GM21360 (cell line): ENCODE measurements at regions not wholly inside any gene's neighbourhood (a gene's known extent, or its start where the extent isn't known, plus 50 kb on each side); places are given as distances from the start of the nearest gene placed in this dataset.

Experiments used
- ATAC-seq: cut with Tn5 transposase; IDR thresholded peaks from one replicate; pipeline ENCODE4 v1.9.1; 2021; ENCODE audit warnings: mild to moderate bottlenecking, moderate library complexity; ENCODE audit not compliant: unreplicated experiment

GRCh38 chr5:6274846-6275543 lies 103.4 kb downstream of the MED10 start:
- no peak for ATAC-seq

GRCh38 chr5:6273749-6274148 lies 104.6 kb downstream of the MED10 start:
- ATAC-seq = no peak

GRCh38 chr5:6273090-6273735 lies 105.1 kb downstream of the MED10 start:
- ATAC-seq = peak; percentile 70

- no peak for ATAC-seq
Measured at GRCh38 chr5:6269925-6270324, 108.4 kb downstream of the MED10 start.

- ATAC-seq = no peak
Measured at GRCh38 chr5:6266671-6267197, 111.6 kb downstream of the MED10 start.

GRCh38 chr5:6264394-6264793 lies 114.0 kb downstream of the MED10 start:
- ATAC-seq = no peak

GRCh38 chr5:6262651-6263363 lies 115.5 kb downstream of the MED10 start:
- no peak for ATAC-seq

GRCh38 chr5:6261668-6262067 lies 116.7 kb downstream of the MED10 start:
- ATAC-seq = no peak

- ATAC-seq = no peak
Measured at GRCh38 chr5:6261256-6261655, 117.1 kb downstream of the MED10 start.

GRCh38 chr5:6260846-6261245 lies 117.5 kb downstream of the MED10 start:
- ATAC-seq = no peak

- no peak for ATAC-seq
Measured at GRCh38 chr5:6256901-6257300, 121.4 kb downstream of the MED10 start.

- ATAC-seq = no peak
Measured at GRCh38 chr5:6255956-6256355, 122.4 kb downstream of the MED10 start.

GRCh38 chr5:6253846-6254245 lies 124.5 kb downstream of the MED10 start:
- ATAC-seq = no peak

GRCh38 chr5:6253281-6253680 lies 125.1 kb downstream of the MED10 start:
- ATAC-seq = no peak

GRCh38 chr5:6252581-6252980 lies 125.8 kb downstream of the MED10 start:
- no peak for ATAC-seq

GRCh38 chr5:6251565-6252102 lies 126.7 kb downstream of the MED10 start:
- ATAC-seq = no peak

GRCh38 chr5:6250121-6250520 lies 128.2 kb downstream of the MED10 start:
- ATAC-seq = no peak

- ATAC-seq = no peak
Measured at GRCh38 chr5:6248132-6248531, 130.2 kb downstream of the MED10 start.

GRCh38 chr5:6246820-6247437 lies 131.4 kb downstream of the MED10 start:
- ATAC-seq = no peak

- no peak for ATAC-seq
Measured at GRCh38 chr5:6244339-6244714, 134.0 kb downstream of the MED10 start.

- no peak for ATAC-seq
Measured at GRCh38 chr5:6243706-6244338, 134.5 kb downstream of the MED10 start.
